GM12878 (cell line): ENCODE measurements at regions not wholly inside any gene's neighbourhood (a gene's known extent, or its start where the extent isn't known, plus 50 kb on each side); places are given as distances from the start of the nearest gene placed in this dataset.

Source experiments
- ATAC-seq: fragments of 200-7000 bp; cut with Tn5 transposase; 3 replicates; pipeline ENCODE4 v1.9.1; 2020; ENCODE audit warnings: mild to moderate bottlenecking, moderate library complexity
- BruUV-seq: library from RNA; stranded (reverse); fragments of 400-500 nt; replicated peaks from 2 replicates; lab custom pipeline; 2021; lab: Mats Ljungman, UMichigan
- CTCF ChIA-PET: fragments of 300-600 bp; sonication (Branson Sonifier 250); formaldehyde crosslinking; extraction: SDS; loops from one replicate; lab custom pipeline; 2021; ENCODE audit warnings: inconsistent platforms; lab: Yijun Ruan, JAX
- POLR2A ChIA-PET: fragments of 350-600 bp; formaldehyde crosslinking; extraction: SDS; loops from one replicate; lab custom pipeline; 2021; ENCODE audit warnings: inconsistent platforms; lab: Charles Lee
- RAD21 ChIA-PET: fragments of 300-600 bp; sonication (Branson Sonifier 250); formaldehyde crosslinking; loops from one replicate; lab custom pipeline; 2023; ENCODE audit warnings: antibody characterized with exemption; ENCODE audit not compliant: unreplicated experiment; lab: Charles Lee
- SMC1A ChIA-PET: fragments of 300-600 bp; sonication (Branson Sonifier 250); formaldehyde crosslinking; loops from one replicate; lab custom pipeline; 2023; ENCODE audit not compliant: unreplicated experiment, uncharacterized antibody; lab: Charles Lee
- DNase-seq: peaks from one replicate; pipeline ENCODE4 v3.0.0-alpha.2; 2011; ENCODE audit warnings: low read depth, low spot score
- FAIRE-seq: peaks from 3 replicates; lab custom pipeline; 2011; peaks lifted over from hg19 to GRCh38; lab: Jason Lieb, UNC
- H2AFZ ChIP-seq: 2 replicates; pipeline ENCODE4 v1.6.0; 2011; ENCODE audit warnings: low read depth, low read length, control low read depth; ENCODE audit not compliant: control insufficient read depth
- H3K27ac ChIP-seq: 2 replicates; pipeline ENCODE4 v1.5.1; 2011; ENCODE audit warnings: control low read depth; ENCODE audit not compliant: control insufficient read depth, insufficient read depth
- H3K27me3 ChIP-seq, 2 experiments: replicated peaks in 1 of 2; 2 replicates each; pipeline versions ENCODE4 v1.6.0 to v1.6.1; 2011; ENCODE audit warnings: low read length in 1 of 2; ENCODE audit not compliant: control insufficient read depth in 2 of 2, insufficient read depth in 2 of 2
- H3K36me3 ChIP-seq, 2 experiments: 2 replicates each; pipeline ENCODE4 v1.5.1; 2011; ENCODE audit warnings: low read length in 1 of 2; ENCODE audit not compliant: control insufficient read depth in 2 of 2, insufficient read depth in 2 of 2
- H3K4me1 ChIP-seq: 2 replicates; pipeline ENCODE4 v1.6.1; 2011; ENCODE audit warnings: mild to moderate bottlenecking, low read length, moderate library complexity, mixed read lengths; ENCODE audit not compliant: control insufficient read depth, insufficient read depth
- H3K4me2 ChIP-seq: 2 replicates; pipeline ENCODE4 v1.6.0; 2011; ENCODE audit warnings: control low read depth; ENCODE audit not compliant: control insufficient read depth, insufficient read depth
- H3K4me3 ChIP-seq: fragments of 200-600 bp; sonication (generic); 2 replicates; pipeline ENCODE4 v1.5.1; 2016
- H3K79me2 ChIP-seq: 2 replicates; pipeline ENCODE4 v1.6.0; 2011; ENCODE audit warnings: low read length; ENCODE audit not compliant: control insufficient read depth, insufficient read depth
- H3K9ac ChIP-seq: 2 replicates; pipeline ENCODE4 v1.8.0; 2011; ENCODE audit warnings: low read length, control low read depth, mixed read lengths; ENCODE audit not compliant: control insufficient read depth, insufficient read depth
- H3K9me3 ChIP-seq: replicated peaks from 3 replicates; pipeline ENCODE4 v1.5.1; 2011; ENCODE audit warnings: mild to moderate bottlenecking, low read length; ENCODE audit not compliant: control insufficient read depth, insufficient read depth
- H4K20me1 ChIP-seq: 2 replicates; pipeline ENCODE4 v1.6.0; 2011; ENCODE audit not compliant: control insufficient read depth, insufficient read depth
- ATF7 ChIP-seq: fragments of 450-650 bp; IDR thresholded peaks from 2 replicates; pipeline ENCODE4 v1.6.1; 2016; ENCODE audit warnings: low read depth, mild to moderate bottlenecking
- BMI1 ChIP-seq: fragments of 450-650 bp; IDR thresholded peaks from 2 replicates; pipeline ENCODE4 v1.6.1; 2016; ENCODE audit warnings: mild to moderate bottlenecking, moderate library complexity, borderline replicate concordance
- DPF2 ChIP-seq: fragments of 450-650 bp; IDR thresholded peaks from 2 replicates; pipeline ENCODE4 v1.6.1; 2017; ENCODE audit warnings: mild to moderate bottlenecking
- IKZF1 ChIP-seq: fragments of 450-650 bp; conservative IDR thresholded peaks from 2 replicates; pipeline ENCODE4 v1.6.1; 2017; ENCODE audit warnings: antibody characterized with exemption, mild to moderate bottlenecking
- NFYA ChIP-seq: IDR thresholded peaks from 2 replicates; pipeline ENCODE4 v1.6.1; 2011; ENCODE audit warnings: low read depth, mild to moderate bottlenecking, low read length, improper control_type of control experiment, borderline replicate concordance
- NR2F1 ChIP-seq: fragments of 450-650 bp; conservative IDR thresholded peaks from 2 replicates; pipeline ENCODE4 v1.6.1; 2017; ENCODE audit warnings: mild to moderate bottlenecking
- ZZZ3 ChIP-seq: IDR thresholded peaks from 2 replicates; pipeline ENCODE4 v1.6.1; 2011; ENCODE audit warnings: low read depth; ENCODE audit not compliant: control insufficient read depth, insufficient read length
- WGBS: methylation state at CpG from one replicate; pipeline ENCODE4 v1.1.6; 2016; ENCODE audit warnings: low lambda C conversion rate; ENCODE audit not compliant: insufficient replicate concordance, insufficient coverage; ENCODE audit errors: missing lambda C conversion rate; 5-methylcytosine and 5-hydroxymethylcytosine counted together
- in situ Hi-C: fragments of 300-500 bp; cut with MboI; formaldehyde crosslinking; loops from 9 replicates; pipeline ENCODE4 v1.14.3; 2018; ENCODE audit warnings: mixed read lengths
- intact Hi-C: fragments of 100-400 bp; cut with micrococcal nuclease; formaldehyde crosslinking; loops from one replicate; pipeline ENCODE4 v1.14.2; 2022; ENCODE audit not compliant: unreplicated experiment
- TF ChIP-seq, protein P1 (sequence below): IDR thresholded peaks from 2 replicates; pipeline ENCODE4 v1.6.1; 2012; ENCODE audit warnings: low read length, inconsistent platforms
- TF ChIP-seq, protein P2 (sequence below): IDR thresholded peaks from 2 replicates; pipeline ENCODE4 v1.6.1; 2011; ENCODE audit warnings: mild to moderate bottlenecking, low read depth, low read length, moderate library complexity; ENCODE audit not compliant: insufficient replicate concordance
- TF ChIP-seq, protein P3 (sequence below): IDR thresholded peaks from 2 replicates; pipeline ENCODE4 v1.6.1; 2011; ENCODE audit warnings: low read depth, mild to moderate bottlenecking, low read length, moderate library complexity, borderline replicate concordance; ENCODE audit errors: extremely low read depth

DNA sequence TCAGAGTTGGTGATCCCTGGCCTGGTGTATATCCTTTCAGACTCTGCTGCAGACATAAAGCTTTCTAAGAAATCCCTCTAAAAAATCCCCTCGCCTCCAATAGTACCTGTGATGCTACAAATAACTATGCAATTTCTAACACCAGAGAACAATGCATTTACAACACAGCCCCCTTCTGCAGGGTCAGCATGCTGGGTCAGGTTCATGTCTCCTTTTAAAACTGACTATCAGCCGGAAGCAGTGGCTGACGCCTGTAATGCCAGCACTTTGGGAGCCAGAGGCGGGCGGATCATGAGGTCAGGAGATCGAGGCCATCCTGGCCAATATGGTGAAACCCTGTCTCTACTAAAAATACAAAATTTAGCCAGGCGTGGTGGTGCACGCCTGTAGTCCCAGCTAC is 77.0 kb upstream of the SPATA12 start:
- Histone ChIP-seq H4K20me1 (no peaks in the 10 kb centered on the region), H3K9me3 (no peaks in the 10 kb centered on the region), H3K36me3 (no peaks in the 10 kb centered on the region), H3K27ac (no peak overlapping the region), H2AFZ (no peak overlapping the region), H3K9ac (no peak overlapping the region), H3K4me2 (no peak overlapping the region), H3K4me1 (no peaks in the 10 kb centered on the region), H3K27me3 (no peaks in the 10 kb centered on the region), H3K4me3 (no peak overlapping the region), H3K79me2 (no peaks in the 10 kb centered on the region)
- 41% methylated on average over 8 of the region's 8 CpGs for WGBS
- DNase-seq = no peak
- FAIRE-seq = no peak
- POLR2A ChIA-PET = interaction anchor here (0.7 kb wide), 1 partner anchor 11 kb away, joined by 3 read pairs; no protein-coding TSS in a partner anchor
- no peak for ATAC-seq
- intact Hi-C loops = no loop called here
- RAD21 ChIA-PET = interaction anchor here (0.7 kb wide), 2 partner anchors 145 to 182 kb away, joined by 3 to 8 read pairs; partner anchors contain the start of gene ARHGEF3
- in situ Hi-C loops = no loop called here
- BruUV-seq = no TSS peak
- TF ChIP-seq, protein P1, sequence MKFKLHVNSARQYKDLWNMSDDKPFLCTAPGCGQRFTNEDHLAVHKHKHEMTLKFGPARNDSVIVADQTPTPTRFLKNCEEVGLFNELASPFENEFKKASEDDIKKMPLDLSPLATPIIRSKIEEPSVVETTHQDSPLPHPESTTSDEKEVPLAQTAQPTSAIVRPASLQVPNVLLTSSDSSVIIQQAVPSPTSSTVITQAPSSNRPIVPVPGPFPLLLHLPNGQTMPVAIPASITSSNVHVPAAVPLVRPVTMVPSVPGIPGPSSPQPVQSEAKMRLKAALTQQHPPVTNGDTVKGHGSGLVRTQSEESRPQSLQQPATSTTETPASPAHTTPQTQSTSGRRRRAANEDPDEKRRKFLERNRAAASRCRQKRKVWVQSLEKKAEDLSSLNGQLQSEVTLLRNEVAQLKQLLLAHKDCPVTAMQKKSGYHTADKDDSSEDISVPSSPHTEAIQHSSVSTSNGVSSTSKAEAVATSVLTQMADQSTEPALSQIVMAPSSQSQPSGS = no peak
- no peak for TF ChIP-seq DPF2
- SMC1A ChIA-PET = interaction anchor here (1.7 kb wide), 1 partner anchor 278 kb away, joined by 4 read pairs; no protein-coding TSS in a partner anchor
- CTCF ChIA-PET = interaction anchor here (0.6 to 1.3 kb wide), 3 partner anchors 38 to 175 kb away, joined by 3 read pairs; no protein-coding TSS in a partner anchor

DNA sequence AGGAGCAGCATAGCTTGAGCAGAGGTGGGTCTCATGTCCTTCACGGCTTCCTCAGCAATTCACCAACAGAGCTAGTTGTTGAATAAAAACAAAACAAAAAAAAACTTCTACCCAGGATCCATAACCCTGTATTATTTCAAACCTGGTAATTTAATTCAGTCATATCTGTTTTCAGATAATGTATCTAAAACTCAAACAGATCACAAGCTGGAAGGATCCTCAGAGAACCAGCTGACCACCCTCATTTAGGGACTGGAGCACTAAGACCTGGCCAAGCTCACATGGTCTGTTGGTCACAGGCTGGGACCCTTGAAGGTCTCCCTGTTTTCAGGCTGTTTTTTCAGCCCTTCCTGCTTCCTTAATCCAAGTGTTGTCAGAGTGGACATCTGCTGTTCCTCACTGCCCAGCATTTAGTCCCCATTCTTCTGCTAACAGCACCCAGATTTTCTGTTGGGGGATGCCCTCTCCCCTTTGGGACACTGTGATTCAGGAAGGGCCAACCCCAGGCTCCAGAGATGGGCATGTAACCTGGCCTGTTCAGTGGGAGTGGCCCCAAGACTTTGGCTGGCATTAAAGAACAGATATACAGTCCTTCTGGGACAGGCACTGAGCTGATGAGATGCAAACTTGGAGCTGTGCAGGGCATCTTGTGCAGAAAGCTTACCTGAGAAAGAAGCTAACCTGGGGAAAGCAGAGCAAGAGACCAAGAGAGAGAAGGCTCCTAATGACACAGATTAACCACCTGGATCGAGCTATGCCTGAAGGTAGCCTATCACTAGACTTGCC is 78.8 kb upstream of the SPATA12 start:
- POLR2A ChIA-PET = interaction anchor here (0.5 to 0.6 kb wide), 2 partner anchors 267 to 308 kb away, joined by 3 to 6 read pairs; no protein-coding TSS in a partner anchor
- RAD21 ChIA-PET = interaction anchor here (0.8 to 1.7 kb wide), 2 partner anchors 257 to 278 kb away, joined by 3 read pairs; no protein-coding TSS in a partner anchor
- H3K4me2 ChIP-seq = no peak overlapping the region
- no peak overlapping the region for H2AFZ ChIP-seq
- DNase-seq = no peak
- FAIRE-seq = no peak
- H3K79me2 ChIP-seq = no peaks in the 10 kb centered on the region
- CTCF ChIA-PET = interaction anchor here (0.5 to 2.0 kb wide), 14 partner anchors 9 to 279 kb away, joined by 3 to 9 read pairs (median 4); partner anchors contain the start of gene ARHGEF3
- no peak overlapping the region for H3K9ac ChIP-seq
- in situ Hi-C loops = no loop called here
- no TSS peak for BruUV-seq
- no peak overlapping the region for H3K4me3 ChIP-seq
- H3K9me3 ChIP-seq = no peaks in the 10 kb centered on the region
- intact Hi-C loops = no loop called here
- no peak overlapping the region for H3K27ac ChIP-seq
- H3K36me3 ChIP-seq = no peaks in the 10 kb centered on the region
- no peaks in the 10 kb centered on the region for H3K4me1 ChIP-seq
- WGBS = 30% methylated on average over 2 of the region's 2 CpGs
- ATAC-seq = no peak
- no peaks in the 10 kb centered on the region for H4K20me1 ChIP-seq
- H3K27me3 ChIP-seq = no peaks in the 10 kb centered on the region
- SMC1A ChIA-PET = interaction anchor here (0.6 to 1.7 kb wide), 7 partner anchors 9 to 184 kb away, joined by 3 to 11 read pairs (median 4); no protein-coding TSS in a partner anchor
- TF ChIP-seq ATF7 = no peak
- TF ChIP-seq IKZF1 = no peak
- TF ChIP-seq, protein P2, sequence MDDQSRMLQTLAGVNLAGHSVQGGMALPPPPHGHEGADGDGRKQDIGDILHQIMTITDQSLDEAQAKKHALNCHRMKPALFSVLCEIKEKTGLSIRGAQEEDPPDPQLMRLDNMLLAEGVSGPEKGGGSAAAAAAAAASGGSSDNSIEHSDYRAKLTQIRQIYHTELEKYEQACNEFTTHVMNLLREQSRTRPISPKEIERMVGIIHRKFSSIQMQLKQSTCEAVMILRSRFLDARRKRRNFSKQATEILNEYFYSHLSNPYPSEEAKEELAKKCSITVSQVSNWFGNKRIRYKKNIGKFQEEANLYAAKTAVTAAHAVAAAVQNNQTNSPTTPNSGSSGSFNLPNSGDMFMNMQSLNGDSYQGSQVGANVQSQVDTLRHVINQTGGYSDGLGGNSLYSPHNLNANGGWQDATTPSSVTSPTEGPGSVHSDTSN = no peak
- TF ChIP-seq, protein P1 = no peak
- TF ChIP-seq, protein P3, sequence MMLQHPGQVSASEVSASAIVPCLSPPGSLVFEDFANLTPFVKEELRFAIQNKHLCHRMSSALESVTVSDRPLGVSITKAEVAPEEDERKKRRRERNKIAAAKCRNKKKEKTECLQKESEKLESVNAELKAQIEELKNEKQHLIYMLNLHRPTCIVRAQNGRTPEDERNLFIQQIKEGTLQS = no peak
- TF ChIP-seq NR2F1 = no peak
- no peak for TF ChIP-seq NFYA
- no peak for TF ChIP-seq ZZZ3
- no peak for TF ChIP-seq BMI1
